B cell (primary cell): ENCODE measurements at regions not wholly inside any gene's neighbourhood (a gene's known extent, or its start where the extent isn't known, plus 50 kb on each side); places are given as distances from the start of the nearest gene placed in this dataset.

Experiments used
- ATAC-seq: fragments of 200-7000 bp; cut with Tn5 transposase; one replicate; pipeline ENCODE4 v1.10.0; 2021; ENCODE audit warnings: low read depth, mild to moderate bottlenecking, moderate number of reproducible peaks, moderate library complexity
- CTCF ChIA-PET: fragments of 350-600 bp; sonication (Branson Sonifier 250); formaldehyde crosslinking; loops from one replicate; lab custom pipeline; 2021; ENCODE audit warnings: antibody characterized with exemption, inconsistent platforms; lab: Charles Lee
- POLR2A ChIA-PET: fragments of 350-600 bp; sonication (Branson Sonifier 250); formaldehyde crosslinking; loops from one replicate; lab custom pipeline; 2021; ENCODE audit warnings: antibody characterized with exemption; lab: Charles Lee
- DNase-seq: peaks from one replicate; pipeline ENCODE4 v3.0.0; 2013
- H2AFZ ChIP-seq: 2 replicates; pipeline ENCODE4 v1.6.1; 2012; ENCODE audit warnings: mild to moderate bottlenecking, low read depth, low read length; ENCODE audit not compliant: insufficient read depth, poor library complexity, severe bottlenecking
- H3K27ac ChIP-seq, 2 donors: 1 replicate in 1 of 2; 2 replicates in 1 of 2; pipeline ENCODE4 v1.5.1; 2012 to 2013; ENCODE audit warnings: low read length in 2 of 2, mild to moderate bottlenecking in 2 of 2, moderate library complexity in 1 of 2
- H3K27me3 ChIP-seq, 4 experiments: fragments of 200-600 bp in 1 of 4; sonication (generic) in 1 of 4; replicated peaks in 1 of 4; 1 replicate in 2 of 4; 2 replicates in 2 of 4; pipeline versions ENCODE4 v1.6.1 to v1.7.0; 2013 to 2016; ENCODE audit warnings: low read length in 3 of 4, mild to moderate bottlenecking in 2 of 4, mixed read lengths in 1 of 4, moderate library complexity in 1 of 4; ENCODE audit not compliant: insufficient read depth in 4 of 4, control insufficient read depth in 3 of 4; ENCODE audit errors: control extremely low read depth in 1 of 4
- H3K36me3 ChIP-seq, 2 experiments: replicated peaks in 1 of 2; 1 replicate in 1 of 2; 2 replicates in 1 of 2; pipeline versions ENCODE4 v1.6.1 to v1.7.1; 2013; ENCODE audit warnings: low read length in 1 of 2; ENCODE audit not compliant: insufficient read depth in 2 of 2, control insufficient read depth in 1 of 2; ENCODE audit errors: control extremely low read depth in 1 of 2, extremely low read depth in 1 of 2
- H3K4me1 ChIP-seq, 2 donors: fragments of 200-600 bp in 1 of 2; sonication (generic) in 1 of 2; 1 replicate in 1 of 2; 2 replicates in 1 of 2; pipeline versions ENCODE4 v1.5.1 to v1.6.1; 2013 to 2017; ENCODE audit warnings: low read length in 2 of 2; ENCODE audit not compliant: control insufficient read depth in 2 of 2, insufficient read depth in 2 of 2
- H3K4me2 ChIP-seq: replicated peaks from 2 replicates; pipeline ENCODE3; 2012; ENCODE audit warnings: mild to moderate bottlenecking, low read depth, low read length; ENCODE audit not compliant: poor library complexity, severe bottlenecking
- H3K4me3 ChIP-seq, 5 experiments: fragments of 200-600 bp in 1 of 5; sonication (generic) in 1 of 5; 1 replicate in 3 of 5; 2 replicates in 2 of 5; pipeline versions ENCODE4 v1.5.1 to v1.7.0; 2011 to 2016; ENCODE audit warnings: low read length in 4 of 5, mild to moderate bottlenecking in 4 of 5, low read depth in 2 of 5, control low read depth in 1 of 5, moderate library complexity in 1 of 5; ENCODE audit not compliant: insufficient read depth in 1 of 5; ENCODE audit errors: control extremely low read depth in 1 of 5, extremely low read depth in 1 of 5
- H3K79me2 ChIP-seq: fragments of 200-600 bp; sonication (generic); one replicate; pipeline ENCODE4 v1.6.0; 2016; ENCODE audit warnings: low read length; ENCODE audit not compliant: control insufficient read depth, insufficient read depth
- H3K9ac ChIP-seq: fragments of 200-600 bp; sonication (generic); 2 replicates; pipeline ENCODE4 v1.6.1; 2017; ENCODE audit warnings: mild to moderate bottlenecking, low read length, moderate library complexity
- H3K9me3 ChIP-seq, 3 donors: one replicate each; pipeline versions ENCODE4 v1.6.1 to v1.7.1; 2013; ENCODE audit warnings: low read length in 2 of 3; ENCODE audit not compliant: control insufficient read depth in 2 of 3, insufficient read depth in 1 of 3; ENCODE audit errors: control extremely low read depth in 1 of 3
- H4K20me1 ChIP-seq: 2 replicates; pipeline ENCODE4 v1.6.0; 2012; ENCODE audit warnings: mild to moderate bottlenecking, low read length; ENCODE audit not compliant: insufficient read depth, control insufficient read depth, poor library complexity, severe bottlenecking
- H3K27ac Mint-ChIP-seq: one replicate; pipeline ENCODE4 v1.8.0; 2021; ENCODE audit warnings: mixed read lengths
- H3K27me3 Mint-ChIP-seq: one replicate; pipeline ENCODE4 v1.8.0; 2021; ENCODE audit warnings: mixed read lengths
- H3K4me1 Mint-ChIP-seq: one replicate; pipeline ENCODE4 v1.8.0; 2021; ENCODE audit warnings: mixed read lengths
- H3K4me3 Mint-ChIP-seq: one replicate; pipeline ENCODE4 v1.8.0; 2021; ENCODE audit warnings: mixed read lengths
- H3K9me3 Mint-ChIP-seq: one replicate; pipeline ENCODE4 v1.8.0; 2022; ENCODE audit warnings: mixed read lengths; ENCODE audit not compliant: insufficient read depth
- EZH2 ChIP-seq: IDR thresholded peaks from 2 replicates; pipeline ENCODE4 v1.6.1; 2012; ENCODE audit warnings: borderline replicate concordance, low read depth, mild to moderate bottlenecking, moderate library complexity, low read length; ENCODE audit not compliant: insufficient read depth, poor library complexity, severe bottlenecking
- WGBS: methylation state at CpG from one replicate; pipeline ENCODE4 v1.1.5; 2013; ENCODE audit warnings: missing lambda C conversion rate; ENCODE audit not compliant: insufficient coverage; 5-methylcytosine and 5-hydroxymethylcytosine counted together
- intact Hi-C: fragments of 100-400 bp; cut with micrococcal nuclease; formaldehyde crosslinking; loops from one replicate; pipeline ENCODE4 v1.10.0; 2022
- TF ChIP-seq, protein P1 (sequence below): fragments of 200-600 bp; IDR thresholded peaks from one replicate; pipeline ENCODE4 v1.8.0; 2022; ENCODE audit warnings: antibody characterized with exemption, mild to moderate bottlenecking

DNA sequence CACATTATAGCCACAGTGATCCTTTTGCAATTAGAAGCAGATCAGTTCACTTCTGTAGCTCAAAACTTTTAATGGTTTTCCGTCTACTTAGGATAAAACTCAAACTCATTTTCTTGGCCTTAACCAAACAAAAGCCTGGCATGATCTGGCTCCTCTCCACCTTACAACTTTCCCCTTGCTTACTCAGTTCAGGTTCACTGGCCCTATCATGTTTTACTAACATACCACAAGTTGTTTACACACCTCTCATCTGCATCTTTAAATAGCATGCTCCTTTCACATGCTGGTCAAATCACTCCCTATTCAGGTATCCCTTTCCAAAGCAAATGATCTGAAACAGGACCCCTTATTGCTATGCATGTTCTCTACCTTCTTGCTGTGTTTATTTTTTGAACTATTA lies 191.4 kb upstream of the FAM83B start:
- TF ChIP-seq, protein P1, sequence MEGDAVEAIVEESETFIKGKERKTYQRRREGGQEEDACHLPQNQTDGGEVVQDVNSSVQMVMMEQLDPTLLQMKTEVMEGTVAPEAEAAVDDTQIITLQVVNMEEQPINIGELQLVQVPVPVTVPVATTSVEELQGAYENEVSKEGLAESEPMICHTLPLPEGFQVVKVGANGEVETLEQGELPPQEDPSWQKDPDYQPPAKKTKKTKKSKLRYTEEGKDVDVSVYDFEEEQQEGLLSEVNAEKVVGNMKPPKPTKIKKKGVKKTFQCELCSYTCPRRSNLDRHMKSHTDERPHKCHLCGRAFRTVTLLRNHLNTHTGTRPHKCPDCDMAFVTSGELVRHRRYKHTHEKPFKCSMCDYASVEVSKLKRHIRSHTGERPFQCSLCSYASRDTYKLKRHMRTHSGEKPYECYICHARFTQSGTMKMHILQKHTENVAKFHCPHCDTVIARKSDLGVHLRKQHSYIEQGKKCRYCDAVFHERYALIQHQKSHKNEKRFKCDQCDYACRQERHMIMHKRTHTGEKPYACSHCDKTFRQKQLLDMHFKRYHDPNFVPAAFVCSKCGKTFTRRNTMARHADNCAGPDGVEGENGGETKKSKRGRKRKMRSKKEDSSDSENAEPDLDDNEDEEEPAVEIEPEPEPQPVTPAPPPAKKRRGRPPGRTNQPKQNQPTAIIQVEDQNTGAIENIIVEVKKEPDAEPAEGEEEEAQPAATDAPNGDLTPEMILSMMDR: no peak
- TF ChIP-seq EZH2: no peak
- no peak overlapping the region for H3K27ac ChIP-seq
- H3K4me1 ChIP-seq: no peaks in the 10 kb centered on the region
- no peaks in the 10 kb centered on the region for H3K36me3 ChIP-seq
- CTCF ChIA-PET: no interaction called here
- no peaks in the 10 kb centered on the region for H3K27me3 Mint-ChIP-seq
- no peak overlapping the region for H2AFZ ChIP-seq
- H3K9ac ChIP-seq: no peak overlapping the region
- H3K9me3 Mint-ChIP-seq: peaks cover under 1% of the 10 kb centered on the region
- ATAC-seq (no peak), DNase-seq (no peak)
- H3K79me2 ChIP-seq: no peaks in the 10 kb centered on the region
- H4K20me1 ChIP-seq: no peaks in the 10 kb centered on the region
- no peak overlapping the region for H3K4me3 Mint-ChIP-seq
- no peak overlapping the region for H3K27ac Mint-ChIP-seq
- H3K4me2 ChIP-seq: no peak overlapping the region
- H3K4me3 ChIP-seq: no peak overlapping the region
- H3K9me3 ChIP-seq: peaks cover 0 to 3% (median 0%) of the 10 kb centered on the region in 3 donors
- H3K4me1 Mint-ChIP-seq: no peaks in the 10 kb centered on the region
- intact Hi-C loops: no loop called here
- POLR2A ChIA-PET: no interaction called here
- WGBS: 80% methylated on average over 1 of the region's 1 CpG
- H3K27me3 ChIP-seq: no peaks in the 10 kb centered on the region

DNA sequence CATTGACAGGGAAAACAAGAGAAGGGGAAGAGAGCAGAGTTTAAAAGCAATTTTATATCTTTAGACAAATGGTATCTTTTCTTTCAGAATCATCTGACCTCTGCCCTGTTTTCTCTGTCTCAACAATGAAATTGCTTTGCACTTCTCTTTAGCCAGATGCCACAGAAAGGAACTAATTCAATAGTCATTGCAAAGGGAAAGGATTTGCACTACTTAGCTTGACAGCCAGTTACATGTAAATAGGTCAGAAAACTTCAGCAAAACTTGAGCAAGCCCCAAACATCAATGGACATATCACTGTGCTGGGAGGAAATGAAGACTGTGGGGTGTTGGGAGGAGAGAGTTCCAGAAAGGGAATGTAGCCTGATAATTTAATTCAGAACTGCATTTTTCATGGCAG lies 181.3 kb upstream of the FAM83B start:
- TF ChIP-seq EZH2: no peak
- TF ChIP-seq, protein P1: no peak
- H3K9me3 ChIP-seq: peaks cover 0 to 11% (median 5%) of the 10 kb centered on the region in 3 donors
- peaks cover 5% of the 10 kb centered on the region for H3K9me3 Mint-ChIP-seq
- no peaks in the 10 kb centered on the region for H3K27me3 Mint-ChIP-seq
- H3K27ac ChIP-seq: no peak overlapping the region
- no peak overlapping the region for H3K4me3 ChIP-seq
- no peak overlapping the region for H3K27ac Mint-ChIP-seq
- H3K27me3 ChIP-seq: no peaks in the 10 kb centered on the region
- ChIA-PET POLR2A (no interaction called here), CTCF (no interaction called here)
- H3K4me2 ChIP-seq: no peak overlapping the region
- intact Hi-C loops: no loop called here
- H3K79me2 ChIP-seq: no peaks in the 10 kb centered on the region
- no peaks in the 10 kb centered on the region for H3K36me3 ChIP-seq
- no peaks in the 10 kb centered on the region for H3K4me1 Mint-ChIP-seq
- H3K9ac ChIP-seq: no peak overlapping the region
- ATAC-seq (no peak), DNase-seq (no peak)
- no peak overlapping the region for H3K4me3 Mint-ChIP-seq
- no peaks in the 10 kb centered on the region for H3K4me1 ChIP-seq
- no peaks in the 10 kb centered on the region for H4K20me1 ChIP-seq
- H2AFZ ChIP-seq: no peak overlapping the region
